ENCODE measurements at regions not wholly inside any gene's neighbourhood (a gene's known extent, or its start where the extent isn't known, plus 50 kb on each side); places are given as distances from the start of the nearest gene placed in this dataset.

- Histone ChIP-seq H3K18ac (ENCODE audit: low read depth, low read length) (no peak overlapping the region), H3K36me3 (ENCODE audit: control insufficient read depth, insufficient read depth, low read length) (no peaks in the 10 kb centered on the region), H3K27me3 (ENCODE audit: control insufficient read depth, insufficient read depth, low read length) (no peaks in the 10 kb centered on the region), H3K4ac (ENCODE audit: low read depth, low read length) (no peak overlapping the region), H2AK5ac (ENCODE audit: low read depth, low read length) (no peak overlapping the region), H3K56ac (ENCODE audit: extremely low read depth, insufficient read depth, low read length) (no peak overlapping the region), H3K27ac (ENCODE audit: insufficient read depth, low read length) (no peak overlapping the region), H2BK120ac (ENCODE audit: low read depth, low read length) (no peak overlapping the region), H4K20me1 (ENCODE audit: insufficient read depth, low read length) (no peaks in the 10 kb centered on the region), H3K4me2 (ENCODE audit: low read depth, low read length) (no peak overlapping the region), H2AFZ (replicated peaks; ENCODE audit: low read length, poor library complexity) (no peak overlapping the region), H3K23ac (ENCODE audit: low read depth, low read length) (no peak overlapping the region), H4K91ac (ENCODE audit: insufficient read depth, low read depth, low read length) (no peak overlapping the region), H2BK5ac (ENCODE audit: low read depth, low read length, poor library complexity, severe bottlenecking) (no peak overlapping the region), H4K5ac (ENCODE audit: low read depth, low read length) (no peak overlapping the region), H4K8ac (ENCODE audit: low read depth in 2 of 2, low read length in 2 of 2) (no peak overlapping the region), H3K9me3 (ENCODE audit: control insufficient read depth, insufficient read depth, low read length) (no peaks in the 10 kb centered on the region; the same call in 1 of the 2 replicates), H3K4me1 (ENCODE audit: control insufficient read depth, insufficient read depth, low read length) (no peaks in the 10 kb centered on the region), H3K14ac (replicated peaks; ENCODE audit: low read depth, low read length) (no peak overlapping the region), H3K4me3 (ENCODE audit: insufficient read depth, low read depth, low read length) (no peak overlapping the region), H3K79me1 (ENCODE audit: low read depth in 1 of 2, low read length in 2 of 2) (no peaks in the 10 kb centered on the region), H3K9me1 (ENCODE audit: insufficient read depth, low read length) (no peaks in the 10 kb centered on the region), H2BK15ac (ENCODE audit: low read depth, low read length) (no peak overlapping the region), H3K9ac (ENCODE audit: low read depth, low read length) (no peak overlapping the region), H2BK20ac (ENCODE audit: low read depth, low read length) (no peak overlapping the region), H2AK9ac (replicated peaks; ENCODE audit: low read depth, low read length, poor library complexity) (no peak overlapping the region)
- no CpG with 5 or more reads among the region's 2 CpGs for WGBS, 2 experiments (ENCODE audit: extremely low coverage in 2 of 2, insufficient read length in 1 of 2)
- ChIA-PET CTCF (no interaction called here), POLR2A (ENCODE audit: unreplicated experiment) (no interaction called here)
- DNase-seq (no peak), ATAC-seq (ENCODE audit: low read depth) (no peak)
- no peak for TF ChIP-seq POLR2A (IDR thresholded peaks at IDR 0.05; ENCODE audit: low read depth, low read length)
- no peak for TF ChIP-seq RCOR1 (IDR thresholded peaks at IDR 0.05; ENCODE audit: insufficient replicate concordance, low read length)
- no peak for TF ChIP-seq MAFK (IDR thresholded peaks at IDR 0.05; ENCODE audit: low read depth, low read length)
- TF ChIP-seq, protein P1, sequence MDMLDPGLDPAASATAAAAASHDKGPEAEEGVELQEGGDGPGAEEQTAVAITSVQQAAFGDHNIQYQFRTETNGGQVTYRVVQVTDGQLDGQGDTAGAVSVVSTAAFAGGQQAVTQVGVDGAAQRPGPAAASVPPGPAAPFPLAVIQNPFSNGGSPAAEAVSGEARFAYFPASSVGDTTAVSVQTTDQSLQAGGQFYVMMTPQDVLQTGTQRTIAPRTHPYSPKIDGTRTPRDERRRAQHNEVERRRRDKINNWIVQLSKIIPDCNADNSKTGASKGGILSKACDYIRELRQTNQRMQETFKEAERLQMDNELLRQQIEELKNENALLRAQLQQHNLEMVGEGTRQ (IDR thresholded peaks at IDR 0.05; ENCODE audit: low read depth, low read length): no peak
- no peak for TF ChIP-seq CHD1 (IDR thresholded peaks at IDR 0.05; ENCODE audit: low read depth, low read length)
- TF ChIP-seq FOS (IDR thresholded peaks at IDR 0.05; ENCODE audit: low read depth, low read length): no peak
- TF ChIP-seq, protein P2, sequence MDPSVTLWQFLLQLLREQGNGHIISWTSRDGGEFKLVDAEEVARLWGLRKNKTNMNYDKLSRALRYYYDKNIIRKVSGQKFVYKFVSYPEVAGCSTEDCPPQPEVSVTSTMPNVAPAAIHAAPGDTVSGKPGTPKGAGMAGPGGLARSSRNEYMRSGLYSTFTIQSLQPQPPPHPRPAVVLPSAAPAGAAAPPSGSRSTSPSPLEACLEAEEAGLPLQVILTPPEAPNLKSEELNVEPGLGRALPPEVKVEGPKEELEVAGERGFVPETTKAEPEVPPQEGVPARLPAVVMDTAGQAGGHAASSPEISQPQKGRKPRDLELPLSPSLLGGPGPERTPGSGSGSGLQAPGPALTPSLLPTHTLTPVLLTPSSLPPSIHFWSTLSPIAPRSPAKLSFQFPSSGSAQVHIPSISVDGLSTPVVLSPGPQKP (IDR thresholded peaks at IDR 0.05; ENCODE audit: borderline replicate concordance, low read depth, low read length): no peak
- no peak for TF ChIP-seq BHLHE40 (IDR thresholded peaks at IDR 0.05; ENCODE audit: low read depth, low read length)
- TF ChIP-seq SMC3 (IDR thresholded peaks at IDR 0.05; ENCODE audit: low read depth, low read length): no peak
- no peak for TF ChIP-seq CEBPB (IDR thresholded peaks at IDR 0.05; ENCODE audit: low read depth, low read length)
- no peak for TF ChIP-seq RFX5 (IDR thresholded peaks at IDR 0.05; ENCODE audit: low read depth, low read length)
- TF ChIP-seq RAD21 (IDR thresholded peaks at IDR 0.05; ENCODE audit: low read length): no peak
- no peak for TF ChIP-seq CTCF (conservative IDR thresholded peaks at IDR 0.05; ENCODE audit: low read depth, low read length)
- TF ChIP-seq MAZ (IDR thresholded peaks at IDR 0.05; ENCODE audit: borderline replicate concordance, low read depth, low read length): no peak
- intact Hi-C loops (cut with micrococcal nuclease) (no loop called here), dilution Hi-C loops (cut with HindIII; ENCODE audit: low sequenced_read_pairs, unreplicated experiment) (no loop called here), in situ Hi-C loops (cut with MboI; ENCODE audit: low sequenced_read_pairs) (no loop called here)
- no TSS peak for BruUV-seq (replicated peaks)
Observed at GRCh38 chr4:63708661-63709060, 700.6 kb downstream of the TECRL start.

Data from IMR-90 (cell line).